ENCODE measurements at regions not wholly inside any gene's neighbourhood (a gene's known extent, or its start where the extent isn't known, plus 50 kb on each side); places are given as distances from the start of the nearest gene placed in this dataset.
"Not testable (repeated sequence)": the region's sequence is repeated elsewhere in the genome, so short reads cannot be mapped to it uniquely, and the experiment has no call there.

DNA sequence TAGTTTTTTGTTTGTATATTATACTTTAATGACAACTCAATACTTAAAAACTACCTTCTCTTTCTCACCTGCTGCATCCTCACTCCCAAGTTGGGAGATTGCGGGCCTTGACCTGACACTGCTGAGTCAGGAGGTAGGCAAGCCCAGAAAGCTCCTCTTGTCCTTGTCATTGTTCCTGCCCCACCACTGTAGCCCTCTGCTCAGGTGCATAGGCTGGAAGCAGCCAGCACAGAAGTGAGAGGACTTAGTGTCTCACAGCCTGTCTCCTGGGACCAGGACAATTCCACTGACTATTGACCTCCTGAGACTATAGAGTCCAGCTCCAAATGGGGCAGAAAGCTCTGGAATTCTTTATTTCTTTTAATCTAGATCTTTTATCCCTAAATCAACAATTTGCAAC, 123.5 kb upstream of the NDP start:
- no peak for DNase-seq

GRCh38 chrX:44094821-44095530, 121.8 kb upstream of the NDP start:
- no peak for DNase-seq

- no peak for DNase-seq
Observed at GRCh38 chrX:44093431-44093830, 120.2 kb upstream of the NDP start.

- no peak for DNase-seq
Observed at GRCh38 chrX:44092778-44093177, 119.6 kb upstream of the NDP start.

- no peak for DNase-seq
Observed at GRCh38 chrX:44088510-44089144, 115.4 kb upstream of the NDP start.

GRCh38 chrX:44085209-44085608, 112.0 kb upstream of the NDP start:
- DNase-seq = no peak

- no peak for DNase-seq
Observed at GRCh38 chrX:44082829-44083228, 109.6 kb upstream of the NDP start.

GRCh38 chrX:44080083-44080482, 106.9 kb upstream of the NDP start:
- no peak for DNase-seq

DNA sequence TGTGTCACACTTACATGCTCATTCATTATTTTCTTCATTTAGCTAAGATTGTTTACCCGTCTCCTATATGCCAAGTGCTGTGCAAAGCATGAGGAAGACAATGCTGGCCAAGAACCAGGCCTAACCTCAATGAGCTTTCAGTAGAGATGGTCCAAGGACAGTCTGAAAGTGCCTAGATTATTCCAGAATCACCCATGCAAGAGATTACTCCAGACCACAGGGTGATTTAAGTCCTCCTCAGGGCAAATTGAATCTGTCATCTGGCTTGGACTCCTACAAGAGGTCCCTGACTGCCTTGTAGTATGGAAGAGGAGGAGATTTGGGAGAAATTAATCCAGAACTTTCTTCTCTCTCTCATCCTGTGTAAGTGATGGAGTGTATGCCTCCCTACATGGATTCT, 99.4 kb upstream of the NDP start:
- no peak for DNase-seq

DNA sequence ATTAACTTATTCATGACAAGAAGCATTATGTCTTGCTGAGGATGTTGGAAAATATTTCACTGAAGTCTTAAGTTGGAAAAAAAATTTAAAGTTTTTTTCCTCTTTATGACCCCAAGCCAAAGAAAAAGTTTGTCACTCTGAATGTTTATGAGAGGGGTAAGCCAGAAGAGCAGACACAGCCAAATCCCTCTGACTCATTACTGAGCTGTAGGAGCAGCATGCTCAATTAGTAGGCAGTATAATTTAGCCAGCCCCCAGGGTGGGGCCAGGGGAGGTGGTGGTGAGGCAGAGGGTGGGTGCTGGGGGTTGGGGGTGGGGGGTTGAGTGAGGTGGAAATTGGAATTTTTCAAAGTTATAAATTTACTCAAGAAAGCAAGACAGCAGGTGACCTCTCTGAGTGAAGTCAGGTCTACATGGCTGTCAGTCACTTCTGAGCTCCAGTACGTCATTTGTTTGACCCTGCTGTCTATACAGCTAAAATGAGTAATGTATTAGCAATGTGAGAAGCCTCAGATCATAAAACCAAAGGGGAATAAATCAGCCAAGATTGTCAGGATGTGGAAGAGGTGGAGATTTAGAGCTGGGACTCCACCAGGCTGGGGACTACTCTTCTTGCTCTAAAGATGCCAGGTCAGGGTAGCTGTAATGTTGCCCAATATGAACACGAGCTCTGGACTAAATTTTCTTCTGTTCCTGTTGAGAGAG, 98.8 kb upstream of the NDP start:
- DNase-seq = no peak

DNA sequence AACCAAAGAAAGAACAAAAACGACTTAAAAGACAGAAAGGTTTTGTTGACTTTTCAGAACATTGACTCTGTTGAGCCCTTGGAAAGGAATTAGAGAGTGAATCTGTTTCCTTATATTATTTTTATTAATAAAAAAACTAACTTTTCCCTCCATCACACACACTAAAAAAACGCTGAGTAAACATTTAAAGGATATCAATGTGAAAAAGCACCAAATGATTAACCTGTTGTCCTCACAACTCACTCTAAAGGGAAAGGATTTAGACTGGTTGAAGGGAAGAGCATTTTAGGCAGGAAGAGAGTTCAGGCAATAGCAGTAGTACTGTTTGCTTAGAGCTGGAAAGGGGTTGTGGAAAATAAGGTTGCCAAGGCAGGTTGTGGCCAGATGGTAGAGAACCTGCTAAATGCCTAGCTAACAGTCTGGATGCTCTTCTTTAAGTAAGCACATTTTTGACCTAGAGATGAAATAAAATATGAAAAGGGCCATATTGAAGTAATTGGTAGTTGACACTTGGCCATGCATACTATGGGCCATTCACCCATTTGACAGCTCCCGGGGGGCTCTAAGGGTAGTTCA, 98.0 kb upstream of the NDP start:
- no peak for DNase-seq

DNA sequence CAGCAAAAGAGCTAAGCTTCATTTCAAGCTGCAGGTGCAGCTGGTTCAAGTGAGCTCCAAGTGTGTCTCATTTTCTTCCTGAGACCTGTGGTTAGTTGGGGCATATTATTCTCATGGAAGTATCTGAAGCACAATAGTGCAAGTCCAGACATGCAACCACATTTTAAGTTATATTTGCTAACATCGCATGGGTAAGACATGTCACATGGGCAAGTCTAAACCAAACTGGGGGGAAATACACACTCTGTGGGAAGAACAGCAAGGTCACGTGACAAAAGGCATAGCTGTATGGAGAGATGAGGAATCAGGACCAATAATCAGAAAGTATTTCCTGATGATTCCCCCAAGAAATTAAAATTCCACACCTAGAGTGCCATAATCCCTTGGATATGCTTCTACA, 94.9 kb upstream of the NDP start:
- no peak for DNase-seq

DNA sequence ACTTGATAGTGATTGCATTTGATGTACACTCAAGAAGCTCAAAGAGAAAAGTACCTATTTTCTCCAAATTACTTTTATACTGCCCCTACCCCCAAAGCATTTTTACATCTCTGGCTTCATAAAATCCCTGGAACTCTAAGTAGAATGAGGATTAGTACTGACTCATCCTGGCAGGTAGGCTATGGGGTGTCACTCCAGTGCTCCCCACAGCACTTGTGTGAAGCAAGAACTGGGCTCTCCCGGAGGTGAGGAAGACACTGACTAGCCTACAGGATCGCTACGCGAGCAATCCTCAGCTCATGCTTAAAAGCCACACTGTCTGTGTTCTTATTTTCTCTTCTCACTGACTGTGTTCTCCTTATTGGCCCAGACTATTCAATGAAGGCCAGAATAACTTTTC, 90.4 kb upstream of the NDP start:
- DNase-seq = no peak

- DNase-seq = no peak
Observed at GRCh38 chrX:44062840-44063239, 89.7 kb upstream of the NDP start.

DNA sequence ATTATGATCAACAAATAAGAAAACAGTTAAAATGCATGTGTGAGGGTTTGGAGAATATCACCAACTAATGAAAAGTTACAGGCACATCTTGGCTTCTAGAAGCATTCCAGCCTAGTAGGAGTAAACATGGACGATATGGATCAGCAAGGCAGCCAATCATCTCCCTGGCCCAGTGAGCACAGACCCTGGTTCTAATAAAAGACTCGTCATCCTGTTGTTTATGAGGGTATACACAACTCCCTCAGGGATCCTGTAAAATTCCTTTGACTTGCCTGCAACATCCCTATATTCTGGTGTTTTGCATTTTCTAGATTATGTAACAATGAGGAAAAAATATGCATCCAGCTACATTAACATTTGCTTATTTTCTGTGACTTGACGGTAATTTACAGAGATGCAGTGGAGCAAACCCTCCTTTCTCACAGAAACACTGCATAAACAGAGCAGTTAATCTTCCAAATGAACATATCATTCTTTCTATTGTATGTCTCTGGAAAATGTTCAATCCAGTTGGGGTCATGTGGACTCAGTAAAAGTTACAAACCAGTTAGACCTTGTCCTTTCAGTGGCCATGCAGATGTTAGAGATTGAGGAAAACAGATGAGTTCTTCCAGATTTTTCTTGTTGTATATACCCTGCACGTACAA, 88.9 kb upstream of the NDP start:
- DNase-seq = no peak

DNA sequence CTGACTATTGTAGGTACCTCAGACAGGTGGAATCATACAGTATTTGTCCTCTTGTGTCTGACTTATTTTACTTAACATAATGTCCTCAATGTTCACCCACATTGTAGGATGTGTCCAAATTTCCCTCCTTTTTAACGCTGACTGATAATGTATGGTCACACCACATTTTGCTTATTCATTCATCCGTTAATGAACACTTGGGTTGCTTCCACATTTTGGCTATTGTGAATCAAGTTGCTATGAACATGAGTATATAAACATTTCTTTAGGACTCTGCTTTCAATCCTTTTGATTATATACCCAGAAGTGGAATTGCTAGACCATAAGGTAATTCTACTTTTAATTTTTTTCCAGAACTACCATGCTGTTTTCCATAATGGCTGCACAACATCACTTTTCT, 87.0 kb upstream of the NDP start:
- no peak for DNase-seq

DNA sequence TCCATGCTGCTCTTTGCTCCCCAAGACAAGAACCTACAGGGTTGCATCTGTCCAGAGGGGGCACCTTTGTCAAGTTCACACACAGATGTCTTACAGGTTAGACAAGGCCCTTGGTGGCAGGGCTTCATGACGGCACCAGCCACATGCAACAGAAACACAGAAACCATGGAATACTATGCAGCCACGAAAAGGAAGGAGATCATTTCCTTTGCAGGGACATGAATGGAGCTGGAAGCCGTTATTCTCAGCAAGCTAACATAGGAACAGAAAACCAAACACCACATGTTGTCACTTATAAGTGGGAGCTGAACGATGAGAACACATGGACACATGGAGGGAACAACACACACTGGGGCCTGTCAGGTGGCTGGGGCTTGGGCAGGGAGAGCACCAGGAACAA, 85.1 kb upstream of the NDP start:
- DNase-seq = no peak

- no peak for DNase-seq
Observed at GRCh38 chrX:44055638-44056037, 82.4 kb upstream of the NDP start.

DNA sequence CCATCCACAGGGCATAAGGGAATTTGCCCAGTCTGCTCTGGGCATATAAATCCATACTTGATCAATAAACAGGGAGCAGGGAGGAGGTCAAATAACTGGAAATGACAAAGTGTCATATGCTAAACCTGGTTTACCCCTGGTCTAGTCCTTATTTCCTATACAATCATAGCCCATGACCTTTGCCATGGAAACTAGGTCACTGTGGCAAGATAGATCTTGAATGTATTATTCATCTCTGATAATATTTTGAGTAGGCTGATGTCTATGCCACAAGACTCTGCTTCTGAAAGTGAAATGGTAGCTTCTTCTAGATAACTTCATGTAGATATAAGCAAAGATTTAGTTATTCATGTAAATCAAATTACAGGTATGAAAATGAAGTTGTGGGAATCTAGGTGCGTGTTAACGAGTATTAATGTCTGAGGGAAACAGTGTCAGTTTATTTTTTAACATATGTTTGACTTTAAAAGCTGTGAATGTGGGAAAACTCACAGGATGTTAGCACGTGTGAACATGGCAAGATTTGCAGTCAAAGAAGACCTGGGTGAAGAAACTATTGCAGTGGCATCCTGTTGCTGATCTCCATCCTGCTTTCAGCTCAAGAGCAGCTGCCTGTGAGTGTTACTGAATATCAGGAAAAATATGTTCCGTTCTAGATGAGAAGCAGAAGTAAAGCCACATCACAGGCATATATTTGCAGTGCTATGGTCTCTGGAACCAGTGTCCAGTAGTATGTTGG, 81.8 kb upstream of the NDP start:
- no peak for DNase-seq

DNA sequence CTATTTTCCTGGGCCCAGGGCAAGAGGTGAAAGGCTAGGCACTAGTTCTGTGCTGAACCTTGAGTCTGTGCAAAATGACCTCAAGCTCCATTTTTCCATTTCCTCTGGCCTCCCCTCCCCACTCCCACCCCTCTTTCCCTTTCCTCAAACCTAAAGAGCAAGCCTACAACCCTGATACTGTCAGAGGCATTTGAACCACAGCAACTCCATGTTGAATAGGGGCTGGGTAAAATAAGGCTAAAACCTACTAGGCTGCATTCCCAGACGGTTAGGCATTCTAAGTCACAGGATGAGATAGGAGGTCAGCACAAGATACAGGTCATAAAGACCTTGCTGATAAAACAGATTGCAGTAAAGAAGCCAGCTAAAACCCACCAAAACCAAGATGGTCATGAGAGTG, 71.9 kb upstream of the NDP start:
- not testable (repeated sequence) for DNase-seq

GRCh38 chrX:44043496-44043895, 70.3 kb upstream of the NDP start:
- DNase-seq = no peak

DNA sequence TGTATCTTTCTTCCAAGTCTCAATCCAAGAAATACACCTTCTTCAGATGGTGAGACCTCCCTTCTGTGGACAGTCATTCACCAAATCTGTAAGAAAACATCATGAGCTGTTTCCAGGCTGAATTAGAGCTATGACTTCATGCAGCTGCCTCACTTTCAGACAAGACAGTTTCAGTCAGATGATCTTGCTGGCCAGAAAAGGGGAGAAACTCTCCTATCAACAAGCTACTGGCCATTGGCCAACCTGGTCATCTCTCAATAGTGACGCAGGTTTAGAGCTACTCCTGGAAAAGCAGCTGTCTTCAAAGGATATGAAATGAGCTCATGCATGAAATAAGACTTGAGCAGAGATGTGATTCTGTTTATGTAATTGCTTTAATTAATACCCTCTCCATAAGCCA, 69.6 kb upstream of the NDP start:
- peak in 1 of 2 experiments; percentile 0 for DNase-seq

- DNase-seq = no peak
Observed at GRCh38 chrX:44042116-44042515, 68.9 kb upstream of the NDP start.
